ENCODE measurements at regions not wholly inside any gene's neighbourhood (a gene's known extent, or its start where the extent isn't known, plus 50 kb on each side); places are given as distances from the start of the nearest gene placed in this dataset.

DNA sequence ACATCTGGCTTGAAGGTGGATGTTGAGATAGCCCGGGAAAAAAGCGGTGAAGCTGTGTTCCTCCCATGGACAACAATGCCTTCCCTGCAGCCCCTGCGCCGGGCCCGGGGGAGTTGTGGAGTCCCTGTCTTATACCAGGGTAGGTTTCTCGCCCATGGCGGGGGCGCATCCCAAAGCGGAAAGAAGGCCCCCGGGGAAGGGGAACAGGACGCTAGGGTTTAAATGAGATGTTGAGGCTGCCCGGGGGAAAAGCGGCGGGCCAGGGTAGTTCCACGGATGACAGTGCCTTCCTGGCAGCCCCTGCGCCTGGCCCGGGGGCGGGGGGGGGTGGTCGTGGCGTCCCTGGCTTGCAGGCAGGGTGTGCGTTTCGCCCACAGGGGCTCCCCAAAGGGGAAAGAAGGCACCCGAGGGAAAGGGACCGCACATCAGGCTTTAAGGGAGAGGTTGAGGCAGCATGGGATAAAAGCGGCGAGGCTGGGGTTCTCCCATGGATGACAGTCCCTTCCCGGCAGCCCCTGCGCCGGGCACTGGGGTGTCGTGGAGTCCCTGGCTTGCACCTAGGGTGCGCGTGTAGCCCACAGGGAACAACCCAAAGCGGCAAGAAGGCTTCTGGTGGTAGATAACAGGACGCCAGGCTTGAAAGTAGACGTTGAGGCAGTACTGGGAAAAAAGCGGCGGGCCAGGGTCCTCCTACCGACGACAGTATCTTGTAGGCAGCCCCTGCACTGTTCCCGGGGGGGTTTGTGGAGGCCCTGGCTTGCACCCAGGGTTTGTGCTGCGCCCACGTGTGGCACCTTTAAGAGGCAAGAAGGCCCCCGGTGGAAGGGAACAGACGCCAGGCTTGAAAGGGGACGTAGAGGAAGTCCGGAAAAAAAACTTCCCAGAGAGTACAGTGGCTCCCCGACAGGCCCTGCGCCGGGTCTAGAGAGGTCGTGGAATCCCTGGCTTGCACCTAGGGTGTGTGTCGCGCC lies 160.8 kb upstream of the ALG10B start:
- H3F3A ChIP-seq (ENCODE audit: insufficient read depth, low read depth) = no peaks in the 10 kb centered on the region
- H3K4me2 ChIP-seq = peak overlapping the region; percentile 58
- H3K4me1 ChIP-seq (replicated peaks; ENCODE audit: insufficient read depth) = no peaks in the 10 kb centered on the region
- no peaks in the 10 kb centered on the region for H3K36me3 ChIP-seq (ENCODE audit: low read depth)
- BruUV-seq (replicated peaks) = no TSS peak
- H3K27ac ChIP-seq = no peak overlapping the region
- peak overlapping the region; percentile 23; the same call in 1 of the 2 replicates for H3K4me3 ChIP-seq
- H3K27me3 ChIP-seq (ENCODE audit: insufficient read depth, low read depth) = peaks cover 59% of the 10 kb centered on the region
- DNase-seq = no peak
- H3K79me2 ChIP-seq (ENCODE audit: low read depth) = no peaks in the 10 kb centered on the region
- POLR2A ChIA-PET (ENCODE audit: unreplicated experiment) = no interaction called here
- no peaks in the 10 kb centered on the region for H4K20me1 ChIP-seq (ENCODE audit: insufficient read depth)
- CTCF ChIA-PET = no interaction called here
- no peaks in the 10 kb centered on the region for H3K9me3 ChIP-seq (ENCODE audit: insufficient read depth, low read depth)
- H3K9me2 ChIP-seq (ENCODE audit: insufficient read depth) = no peaks in the 10 kb centered on the region
- intact Hi-C loops (cut with micrococcal nuclease; ENCODE audit: unreplicated experiment) = no loop called here
- H2AFZ ChIP-seq = peak overlapping the region; percentile 55; the same call in 1 of the 2 replicates
- TF ChIP-seq CTCF (conservative IDR thresholded peaks at IDR 0.05) (no peak), EZH2 (IDR thresholded peaks at IDR 0.05; ENCODE audit: low read depth) (no peak)

DNA sequence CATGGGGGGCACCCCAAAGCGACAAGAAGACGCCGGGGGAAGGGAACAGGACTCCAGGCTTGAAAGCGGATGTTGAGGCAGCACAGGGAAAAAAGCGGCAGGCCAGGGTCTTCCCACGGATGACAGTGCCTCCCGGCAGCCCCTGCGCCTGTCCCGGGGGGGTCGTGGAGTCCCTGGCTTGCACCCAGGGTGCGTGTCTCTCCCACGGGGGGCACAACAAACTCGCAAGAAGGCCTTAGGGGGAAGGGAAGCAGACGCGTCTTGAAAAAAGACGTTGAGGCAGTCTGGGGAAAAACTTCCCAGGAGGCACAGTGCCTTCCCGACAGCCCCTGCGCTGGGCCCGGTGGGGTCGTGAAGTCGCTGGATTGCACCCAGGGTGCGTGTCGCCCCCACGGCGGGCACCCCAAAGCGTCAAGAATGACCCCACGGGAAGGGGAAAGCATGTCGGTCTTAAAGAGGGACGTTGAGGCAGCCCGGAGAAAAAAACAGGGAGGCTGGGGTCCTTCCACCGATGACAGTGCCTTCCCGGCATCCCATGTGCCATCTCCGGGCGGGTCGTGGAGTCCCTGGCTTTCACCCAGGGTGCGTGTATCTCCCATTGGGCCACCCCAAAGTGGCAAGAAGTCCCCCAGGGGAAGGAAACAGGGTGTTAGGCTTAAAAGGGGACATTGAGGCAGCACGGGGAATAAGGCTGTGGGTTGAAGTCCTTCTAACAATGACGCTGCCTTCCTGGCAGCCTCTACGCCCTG lies 159.9 kb upstream of the ALG10B start:
- H3K27ac ChIP-seq = no peak overlapping the region
- no peaks in the 10 kb centered on the region for H4K20me1 ChIP-seq (ENCODE audit: insufficient read depth)
- peak overlapping the region; percentile 23; the same call in 1 of the 2 replicates for H3K4me3 ChIP-seq
- no peak for DNase-seq
- H3K36me3 ChIP-seq (ENCODE audit: low read depth) = no peaks in the 10 kb centered on the region
- ChIA-PET CTCF (no interaction called here), POLR2A (ENCODE audit: unreplicated experiment) (no interaction called here)
- TF ChIP-seq EZH2 (IDR thresholded peaks at IDR 0.05; ENCODE audit: low read depth) = no peak
- TF ChIP-seq CTCF (conservative IDR thresholded peaks at IDR 0.05) = no peak
- peak overlapping the region; percentile 52; the same call in 1 of the 2 replicates for H2AFZ ChIP-seq
- intact Hi-C loops (cut with micrococcal nuclease; ENCODE audit: unreplicated experiment) = no loop called here
- BruUV-seq (replicated peaks) = no TSS peak
- H3K4me1 ChIP-seq (replicated peaks; ENCODE audit: insufficient read depth) = no peaks in the 10 kb centered on the region
- H3K9me2 ChIP-seq (ENCODE audit: insufficient read depth) = no peaks in the 10 kb centered on the region
- H3F3A ChIP-seq (ENCODE audit: insufficient read depth, low read depth) = no peaks in the 10 kb centered on the region
- peaks cover 59% of the 10 kb centered on the region for H3K27me3 ChIP-seq (ENCODE audit: insufficient read depth, low read depth)
- no peaks in the 10 kb centered on the region for H3K79me2 ChIP-seq (ENCODE audit: low read depth)
- peak overlapping the region; percentile 58 for H3K4me2 ChIP-seq
- no peaks in the 10 kb centered on the region for H3K9me3 ChIP-seq (ENCODE audit: insufficient read depth, low read depth)

GRCh38 chr12:38157274-38157932 lies 159.2 kb upstream of the ALG10B start:
- Histone ChIP-seq H3K27ac (no peak overlapping the region), H3K9me2 (ENCODE audit: insufficient read depth) (no peaks in the 10 kb centered on the region), H3K4me1 (replicated peaks; ENCODE audit: insufficient read depth) (no peaks in the 10 kb centered on the region), H3K27me3 (ENCODE audit: insufficient read depth, low read depth) (peaks cover 59% of the 10 kb centered on the region), H3K4me3 (no peak overlapping the region), H3K9me3 (ENCODE audit: insufficient read depth, low read depth) (no peaks in the 10 kb centered on the region), H3K4me2 (no peak overlapping the region), H2AFZ (no peak overlapping the region), H3K79me2 (ENCODE audit: low read depth) (no peaks in the 10 kb centered on the region), H4K20me1 (ENCODE audit: insufficient read depth) (no peaks in the 10 kb centered on the region), H3F3A (ENCODE audit: insufficient read depth, low read depth) (no peaks in the 10 kb centered on the region), H3K36me3 (ENCODE audit: low read depth) (no peaks in the 10 kb centered on the region)
- no peak for DNase-seq
- intact Hi-C loops (cut with micrococcal nuclease; ENCODE audit: unreplicated experiment) = no loop called here
- no peak for TF ChIP-seq EZH2 (IDR thresholded peaks at IDR 0.05; ENCODE audit: low read depth)
- no peak for TF ChIP-seq CTCF (conservative IDR thresholded peaks at IDR 0.05)
- POLR2A ChIA-PET (ENCODE audit: unreplicated experiment) = no interaction called here
- CTCF ChIA-PET = no interaction called here
- no TSS peak for BruUV-seq (replicated peaks)

Data from PC-9 (cell line).